Liver (tissue), 8 donors: ENCODE measurements at regions not wholly inside any gene's neighbourhood (a gene's known extent, or its start where the extent isn't known, plus 50 kb on each side); places are given as distances from the start of the nearest gene placed in this dataset.

Experiments
- DNase-seq: peaks from one replicate; pipeline ENCODE4 v3.0.0-alpha.2; 2017; ENCODE audit warnings: low spot score
- H3K27ac ChIP-seq, 2 donors: one replicate each; pipeline ENCODE4 v1.7.0; 2013; ENCODE audit warnings: inconsistent platforms in 2 of 2, low read length in 2 of 2, control low read depth in 1 of 2, low read depth in 1 of 2, mild to moderate bottlenecking in 1 of 2
- H3K27me3 ChIP-seq, 4 donors: one replicate each; pipeline versions ENCODE4 v1.6.1 to v1.7.0; 2013; ENCODE audit warnings: low read length in 3 of 4, inconsistent platforms in 1 of 4, mild to moderate bottlenecking in 1 of 4, moderate library complexity in 1 of 4; ENCODE audit not compliant: control insufficient read depth in 4 of 4, insufficient read depth in 4 of 4
- H3K36me3 ChIP-seq, 4 donors: one replicate each; pipeline versions ENCODE4 v1.6.1 to v1.7.0; 2013; ENCODE audit warnings: low read length in 3 of 4, mild to moderate bottlenecking in 3 of 4, low read depth in 1 of 4, moderate library complexity in 1 of 4; ENCODE audit not compliant: control insufficient read depth in 4 of 4, insufficient read depth in 3 of 4
- H3K4me1 ChIP-seq, 4 donors: one replicate each; pipeline versions ENCODE4 v1.6.1 to v1.7.0; 2013; ENCODE audit warnings: low read length in 3 of 4, mild to moderate bottlenecking in 3 of 4, moderate library complexity in 1 of 4; ENCODE audit not compliant: control insufficient read depth in 4 of 4, insufficient read depth in 4 of 4
- H3K4me3 ChIP-seq, 3 donors: one replicate each; pipeline versions ENCODE4 v1.6.1 to v1.7.0; 2013; ENCODE audit warnings: low read length in 3 of 3, control low read depth in 1 of 3, low read depth in 1 of 3, mild to moderate bottlenecking in 1 of 3
- H3K9ac ChIP-seq, 2 donors: one replicate each; pipeline ENCODE4 v1.7.0; 2013; ENCODE audit warnings: low read length in 2 of 2, mild to moderate bottlenecking in 2 of 2, moderate library complexity in 2 of 2, control low read depth in 1 of 2, low read depth in 1 of 2
- H3K9me3 ChIP-seq, 4 donors: one replicate each; pipeline versions ENCODE4 v1.6.1 to v1.7.0; 2013; ENCODE audit warnings: low read length in 3 of 4; ENCODE audit not compliant: control insufficient read depth in 4 of 4
- ATF3 ChIP-seq: IDR thresholded peaks from 2 replicates; pipeline ENCODE4 v1.6.1; 2016; ENCODE audit warnings: antibody characterized with exemption
- CTCF ChIP-seq: fragments of 150-350 bp; IDR thresholded peaks from 2 replicates; pipeline ENCODE4 v1.5.1; 2017; ENCODE audit warnings: improper control_type of control experiment, low read depth, low read length; ENCODE audit not compliant: missing input control
- EGR1 ChIP-seq, 2 donors: IDR thresholded peaks; 2 replicates each; pipeline ENCODE4 v1.6.1; 2016 to 2018; ENCODE audit warnings: antibody characterized with exemption in 2 of 2, low read depth in 2 of 2
- FOXA1 ChIP-seq: IDR thresholded peaks from 2 replicates; pipeline ENCODE4 v1.6.1; 2016; ENCODE audit warnings: antibody characterized with exemption
- FOXA2 ChIP-seq: IDR thresholded peaks from 2 replicates; pipeline ENCODE4 v1.6.1; 2016; ENCODE audit warnings: antibody characterized with exemption
- GABPA ChIP-seq, 2 donors: IDR thresholded peaks in 1 of 2; conservative IDR thresholded peaks in 1 of 2; 2 replicates each; pipeline ENCODE4 v1.6.1; 2016; ENCODE audit warnings: antibody characterized with exemption in 2 of 2, mild to moderate bottlenecking in 1 of 2, moderate library complexity in 1 of 2
- HNF4A ChIP-seq, 2 donors: conservative IDR thresholded peaks; 2 replicates each; pipeline ENCODE4 v1.6.1; 2016; ENCODE audit warnings: antibody characterized with exemption in 2 of 2, mild to moderate bottlenecking in 2 of 2
- HNF4G ChIP-seq: IDR thresholded peaks from 2 replicates; pipeline ENCODE4 v1.6.1; 2016; ENCODE audit warnings: antibody characterized with exemption
- JUND ChIP-seq, 2 donors: IDR thresholded peaks; 2 replicates each; pipeline ENCODE4 v1.6.1; 2016; ENCODE audit warnings: antibody characterized with exemption in 2 of 2
- MAX ChIP-seq: IDR thresholded peaks from 2 replicates; pipeline ENCODE4 v1.6.1; 2016; ENCODE audit warnings: antibody characterized with exemption
- NR2F2 ChIP-seq: IDR thresholded peaks from 2 replicates; pipeline ENCODE4 v1.6.1; 2016; ENCODE audit warnings: antibody characterized with exemption
- RAD21 ChIP-seq, 2 donors: IDR thresholded peaks; 2 replicates each; pipeline ENCODE4 v1.6.1; 2016; ENCODE audit warnings: antibody characterized with exemption in 2 of 2, mild to moderate bottlenecking in 2 of 2
- REST ChIP-seq: IDR thresholded peaks from 2 replicates; pipeline ENCODE4 v1.6.1; 2016; ENCODE audit warnings: antibody characterized with exemption, mild to moderate bottlenecking
- RXRA ChIP-seq, 2 donors: IDR thresholded peaks; 2 replicates each; pipeline ENCODE4 v1.6.1; 2017 to 2018; ENCODE audit warnings: antibody characterized with exemption in 2 of 2, mild to moderate bottlenecking in 1 of 2
- SP1 ChIP-seq: IDR thresholded peaks from 2 replicates; pipeline ENCODE4 v1.6.1; 2018; ENCODE audit warnings: antibody characterized with exemption, mild to moderate bottlenecking
- YY1 ChIP-seq: IDR thresholded peaks from 2 replicates; pipeline ENCODE4 v1.6.1; 2016; ENCODE audit warnings: antibody characterized with exemption, mild to moderate bottlenecking
- ZBTB33 ChIP-seq: IDR thresholded peaks from 2 replicates; pipeline ENCODE4 v1.6.1; 2016; ENCODE audit warnings: antibody characterized with exemption
- WGBS: extraction: QIAGEN DNeasy Blood & Tissue Kit; methylation state at CpG from one replicate; pipeline ENCODE4 v1.1.7; 2013; 5-methylcytosine and 5-hydroxymethylcytosine counted together
- donor health status: healthy.
- donor health status: healthy.
- donor health status: healthy.
- donor health status: healthy.
- donor health status: healthy.

GRCh38 chr21:15932726-15933125 is 202.9 kb downstream of the USP25 start:
- DNase-seq, result no peak
- TF ChIP-seq ATF3, result no peak
- no peak for TF ChIP-seq RAD21 (IDR thresholded peaks at IDR 0.05)
- no peak for TF ChIP-seq REST
- no peak for TF ChIP-seq HNF4G
- no peak for TF ChIP-seq MAX
- TF ChIP-seq JUND (IDR thresholded peaks at IDR 0.05), result no peak
- TF ChIP-seq CTCF, result no peak
- TF ChIP-seq RXRA (IDR thresholded peaks at IDR 0.05), result no peak
- no peak for TF ChIP-seq FOXA2
- TF ChIP-seq FOXA1, result no peak
- TF ChIP-seq EGR1 (IDR thresholded peaks at IDR 0.05; ENCODE audit: low read depth in 2 of 2), result no peak
- no peak for TF ChIP-seq ZBTB33
- Histone ChIP-seq H3K4me1 (no peaks in the 10 kb centered on the region), H3K27me3 (no peaks in the 10 kb centered on the region), H3K27ac (no peak overlapping the region), H3K36me3 (no peaks in the 10 kb centered on the region), H3K9me3 (no peaks in the 10 kb centered on the region), H3K4me3 (no peak overlapping the region), H3K9ac (no peak overlapping the region)
- WGBS, result 80% methylated on average over 5 of the region's 5 CpGs

- no peaks in the 10 kb centered on the region for H3K27me3 ChIP-seq
- H3K4me1 ChIP-seq, result no peaks in the 10 kb centered on the region
- no peak overlapping the region for H3K27ac ChIP-seq
- no peak overlapping the region for H3K4me3 ChIP-seq
- no peaks in the 10 kb centered on the region for H3K9me3 ChIP-seq
- DNase-seq, result no peak
- no peak overlapping the region for H3K9ac ChIP-seq
- WGBS, result 84% methylated on average over 1 of the region's 1 CpG
- H3K36me3 ChIP-seq, result no peaks in the 10 kb centered on the region
- no peak for TF ChIP-seq YY1
- no peak for TF ChIP-seq SP1
- TF ChIP-seq RXRA (IDR thresholded peaks at IDR 0.05), result no peak
- no peak for TF ChIP-seq NR2F2
- TF ChIP-seq CTCF, result no peak
- TF ChIP-seq FOXA2, result no peak
- TF ChIP-seq GABPA (IDR thresholded peaks at IDR 0.05 in 1 of 2, conservative IDR thresholded peaks at IDR 0.05 in 1 of 2), result no peak
- no peak for TF ChIP-seq MAX
- no peak for TF ChIP-seq HNF4G
- TF ChIP-seq ZBTB33, result no peak
- TF ChIP-seq RAD21 (IDR thresholded peaks at IDR 0.05), result no peak
- TF ChIP-seq JUND (IDR thresholded peaks at IDR 0.05), result no peak
- TF ChIP-seq FOXA1, result no peak
- no peak for TF ChIP-seq HNF4A (conservative IDR thresholded peaks at IDR 0.05)
Observed at GRCh38 chr21:15935530-15935929, 205.7 kb downstream of the USP25 start.
